ENCODE measurements at regions not wholly inside any gene's neighbourhood (a gene's known extent, or its start where the extent isn't known, plus 50 kb on each side); places are given as distances from the start of the nearest gene placed in this dataset.
"Not testable (repeated sequence)": the region's sequence is repeated elsewhere in the genome, so short reads cannot be mapped to it uniquely, and the experiment has no call there.

DNA sequence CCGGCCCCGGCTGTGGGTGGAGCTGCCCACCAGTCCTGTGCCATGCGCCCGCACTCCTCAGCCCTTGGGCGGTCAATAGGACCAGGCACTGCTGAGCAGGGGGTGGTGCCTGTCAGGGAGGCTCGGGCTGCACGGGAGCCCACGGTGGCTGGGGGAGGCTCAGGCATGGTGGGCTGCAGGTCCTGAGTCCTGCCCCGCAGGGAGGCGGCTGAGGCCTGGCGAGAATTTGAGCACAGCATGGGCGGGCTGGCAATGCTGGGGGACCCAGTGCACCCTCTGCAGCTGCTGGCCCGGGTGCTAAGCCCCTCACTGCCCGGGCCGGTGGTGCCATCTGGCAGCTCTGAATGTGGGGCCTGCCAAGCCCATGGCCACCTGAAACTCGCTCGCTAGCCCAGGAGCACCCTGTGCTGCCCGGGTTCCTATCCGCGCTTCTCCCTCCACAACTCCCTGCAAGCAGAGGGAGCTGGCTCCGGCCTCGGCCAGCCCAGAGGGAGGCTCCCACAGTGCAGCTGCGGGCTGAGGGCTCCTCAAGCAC lies 1371.1 kb downstream of the FSCB start:
- DNase-seq (ENCODE audit: extremely low read depth in 1 of 2, low read depth in 1 of 2): no peak

- no peak for DNase-seq (ENCODE audit: extremely low read depth in 1 of 2, low read depth in 1 of 2)
Observed at GRCh38 chr14:43132441-43132840, 1374.6 kb downstream of the FSCB start.

GRCh38 chr14:43128429-43128828 lies 1378.7 kb downstream of the FSCB start:
- not testable (repeated sequence) for DNase-seq (ENCODE audit: extremely low read depth in 1 of 2, low read depth in 1 of 2)

- not testable (repeated sequence) for DNase-seq (ENCODE audit: extremely low read depth in 1 of 2, low read depth in 1 of 2)
Observed at GRCh38 chr14:43127874-43128273, 1379.2 kb downstream of the FSCB start.

DNA sequence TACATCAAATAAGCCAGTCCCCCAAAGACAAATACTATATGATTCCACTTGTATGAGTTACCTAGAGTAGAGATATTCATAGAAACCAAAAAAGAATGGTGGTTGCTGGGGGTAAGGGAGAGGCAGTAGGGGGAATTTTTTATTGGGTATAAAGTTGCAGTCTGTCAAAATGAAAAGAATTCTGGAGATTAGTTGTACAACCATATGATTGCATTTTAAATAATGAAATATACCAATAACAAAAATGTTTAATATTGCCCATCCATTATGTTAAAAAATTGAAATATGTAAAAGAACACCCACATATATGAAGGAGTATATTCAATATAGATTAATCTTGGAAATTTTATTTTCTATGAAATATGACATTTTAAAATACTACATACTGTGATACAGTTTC lies 1383.5 kb downstream of the FSCB start:
- no peak for DNase-seq (ENCODE audit: extremely low read depth in 1 of 2, low read depth in 1 of 2)

- no peak for DNase-seq (ENCODE audit: extremely low read depth in 1 of 2, low read depth in 1 of 2)
Observed at GRCh38 chr14:43119672-43120071, 1387.4 kb downstream of the FSCB start.

GRCh38 chr14:43116341-43116740 lies 1390.7 kb downstream of the FSCB start:
- DNase-seq (ENCODE audit: extremely low read depth in 1 of 2, low read depth in 1 of 2): no peak

DNA sequence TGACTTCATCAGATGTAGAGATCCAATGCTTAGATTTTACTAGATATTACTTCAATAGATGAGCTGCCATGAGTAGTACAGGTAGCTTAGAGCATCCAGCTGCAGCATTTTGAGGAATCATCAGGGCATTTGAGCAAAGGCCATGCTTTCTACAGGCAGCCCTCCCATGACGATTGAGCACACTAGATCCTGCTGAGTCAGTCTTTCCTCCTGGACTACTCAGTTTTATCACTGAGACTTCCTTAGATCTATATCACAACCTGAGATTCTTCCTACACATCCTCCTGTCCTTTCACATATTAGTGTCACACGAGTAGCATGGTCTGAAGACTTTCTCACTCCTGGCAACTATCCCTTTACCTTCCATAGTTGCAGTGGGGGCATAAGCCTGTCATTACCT lies 1401.8 kb downstream of the FSCB start:
- no peak for DNase-seq (ENCODE audit: extremely low read depth in 1 of 2, low read depth in 1 of 2)

GRCh38 chr14:43090380-43090779 lies 1416.7 kb downstream of the FSCB start:
- no peak for DNase-seq (ENCODE audit: extremely low read depth in 1 of 2, low read depth in 1 of 2)

DNA sequence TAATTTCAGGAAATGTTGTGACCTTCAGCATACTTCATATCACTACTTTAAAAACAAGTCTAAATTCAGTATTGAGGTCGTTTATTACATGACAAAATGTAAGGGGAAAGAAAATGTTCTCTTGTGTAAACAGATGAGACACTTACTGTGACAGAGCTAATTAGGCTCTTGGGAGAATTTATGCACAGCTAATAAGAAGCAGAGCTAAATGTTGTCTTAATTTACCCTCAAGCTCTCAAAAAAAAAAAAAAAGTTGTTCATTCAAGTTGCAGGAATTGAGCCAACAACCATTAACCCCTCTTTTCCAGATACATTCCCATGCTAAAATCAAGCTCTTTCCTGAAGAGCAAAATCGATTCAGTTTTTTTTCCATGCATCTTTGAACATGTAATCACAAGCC lies 1419.4 kb downstream of the FSCB start:
- DNase-seq (ENCODE audit: extremely low read depth in 1 of 2, low read depth in 1 of 2): no peak

DNA sequence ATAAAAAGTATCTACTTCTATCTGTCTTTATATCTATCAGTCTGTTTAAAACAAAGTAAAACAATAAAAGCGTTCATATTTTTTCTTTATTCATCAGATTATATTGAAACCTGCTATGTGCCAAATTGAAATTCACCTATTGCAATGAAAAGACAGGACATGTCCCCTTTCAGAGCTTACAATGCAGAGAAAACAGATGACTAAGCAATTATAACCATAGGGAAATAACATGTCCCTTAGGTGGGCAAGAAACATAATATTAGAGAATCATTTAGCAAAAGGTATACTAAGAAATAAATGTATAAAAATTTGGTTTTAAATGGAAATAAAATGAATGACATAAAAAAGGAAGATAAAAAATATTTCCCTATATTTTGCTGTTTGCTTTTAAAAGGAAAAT lies 1421.3 kb downstream of the FSCB start:
- no peak for DNase-seq (ENCODE audit: extremely low read depth in 1 of 2, low read depth in 1 of 2)

- DNase-seq (ENCODE audit: extremely low read depth in 1 of 2, low read depth in 1 of 2): not testable (repeated sequence)
Observed at GRCh38 chr14:43067372-43067771, 1439.7 kb downstream of the FSCB start.

GRCh38 chr14:43056106-43056505 lies 1449.4 kb downstream of the LRFN5 start:
- DNase-seq (ENCODE audit: extremely low read depth in 1 of 2, low read depth in 1 of 2): no peak

DNA sequence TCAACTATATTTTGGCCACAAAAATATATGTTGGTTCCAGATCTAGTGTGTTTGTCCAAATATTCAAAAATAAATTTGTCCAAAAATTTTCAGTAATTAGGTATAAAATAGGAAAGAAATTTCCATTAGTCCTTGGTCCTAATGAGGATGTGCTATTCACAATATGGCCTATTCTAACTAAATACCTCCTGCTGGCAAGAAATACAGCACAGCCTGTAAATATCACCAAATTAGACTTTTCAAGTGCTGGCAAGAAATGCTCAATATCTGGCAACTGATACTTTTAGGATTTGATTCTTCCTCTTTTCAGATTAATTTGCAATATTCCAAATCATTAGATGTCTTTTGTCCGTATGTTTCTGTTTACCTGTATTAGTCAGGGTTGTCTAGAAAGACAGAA lies 1446.2 kb downstream of the LRFN5 start:
- no peak for DNase-seq (ENCODE audit: extremely low read depth in 1 of 2, low read depth in 1 of 2)

GRCh38 chr14:43043850-43044249 lies 1437.2 kb downstream of the LRFN5 start:
- no peak for DNase-seq (ENCODE audit: extremely low read depth in 1 of 2, low read depth in 1 of 2)

- DNase-seq (ENCODE audit: extremely low read depth in 1 of 2, low read depth in 1 of 2): no peak
Observed at GRCh38 chr14:43042408-43042807, 1435.7 kb downstream of the LRFN5 start.

GRCh38 chr14:43041976-43042375 lies 1435.3 kb downstream of the LRFN5 start:
- DNase-seq (ENCODE audit: extremely low read depth in 1 of 2, low read depth in 1 of 2): no peak

DNA sequence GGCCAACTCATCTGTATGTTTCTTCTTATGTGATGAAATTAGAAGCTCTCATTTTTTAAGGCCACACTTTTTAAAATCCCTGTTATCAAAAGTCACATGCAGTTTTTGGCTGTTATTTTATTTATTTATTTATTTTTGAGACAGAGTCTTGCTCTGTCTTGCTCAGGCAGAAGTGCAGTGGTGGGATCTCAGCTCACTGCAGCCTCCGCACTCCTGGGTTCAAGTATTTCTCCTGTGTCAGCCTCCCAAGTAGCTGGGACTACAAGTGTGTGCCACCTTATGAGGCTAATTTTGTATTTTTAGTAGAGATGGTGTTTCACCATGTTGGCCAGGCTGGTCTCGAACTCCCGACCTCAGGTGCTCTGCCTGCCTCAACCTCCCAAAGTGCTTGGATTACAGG lies 1434.5 kb downstream of the LRFN5 start:
- DNase-seq (ENCODE audit: extremely low read depth in 1 of 2, low read depth in 1 of 2): no peak

- DNase-seq (ENCODE audit: extremely low read depth in 1 of 2, low read depth in 1 of 2): no peak
Observed at GRCh38 chr14:43039881-43040280, 1433.2 kb downstream of the LRFN5 start.

DNA sequence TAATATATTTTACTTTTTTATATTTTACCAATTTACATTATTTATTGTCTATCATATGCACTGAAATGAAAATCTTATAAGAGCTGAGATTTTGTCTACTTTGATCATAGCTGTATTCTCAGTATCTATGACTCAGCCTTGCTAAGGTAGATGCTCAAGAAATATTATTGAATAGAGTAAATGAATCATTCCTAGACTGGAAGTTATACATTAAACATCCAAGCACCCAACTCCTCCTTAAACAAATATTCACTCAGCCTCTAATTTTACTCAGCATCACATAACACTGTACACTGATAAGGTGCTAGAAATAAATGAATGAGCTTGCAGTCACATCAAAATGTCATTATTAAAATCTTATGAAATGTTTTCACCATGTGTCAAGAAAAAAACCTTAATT lies 1424.9 kb downstream of the LRFN5 start:
- no peak for DNase-seq (ENCODE audit: extremely low read depth in 1 of 2, low read depth in 1 of 2)

GRCh38 chr14:43022094-43022800 lies 1415.6 kb downstream of the LRFN5 start:
- no peak for DNase-seq (ENCODE audit: extremely low read depth in 1 of 2, low read depth in 1 of 2)

- DNase-seq (ENCODE audit: extremely low read depth in 1 of 2, low read depth in 1 of 2): no peak
Observed at GRCh38 chr14:43019826-43020225, 1413.2 kb downstream of the LRFN5 start.

GRCh38 chr14:43014338-43014737 lies 1407.7 kb downstream of the LRFN5 start:
- DNase-seq (ENCODE audit: extremely low read depth in 1 of 2, low read depth in 1 of 2): no peak
